CD4-positive, CD25-positive, alpha-beta regulatory T cell (primary cell): ENCODE measurements at regions not wholly inside any gene's neighbourhood (a gene's known extent, or its start where the extent isn't known, plus 50 kb on each side); places are given as distances from the start of the nearest gene placed in this dataset.

Source experiments
- ATAC-seq, 2 donors: fragments of 150-1000 bp; cut with Tn5 transposase; one replicate each; pipeline ENCODE4 v1.10.0; 2021; ENCODE audit warnings: low read depth in 2 of 2, moderate number of reproducible peaks in 2 of 2, moderate library complexity in 1 of 2
- DNase-seq, 3 donors: peaks; one replicate each; pipeline versions ENCODE4 v3.0.0 to v3.0.0-alpha.2; 2012 to 2022; ENCODE audit warnings: mixed read lengths in 1 of 3
- H3K27ac ChIP-seq: one replicate; pipeline ENCODE4 v1.7.0; 2013; ENCODE audit warnings: mild to moderate bottlenecking, low read length; ENCODE audit not compliant: insufficient read depth, poor library complexity, severe bottlenecking
- H3K27me3 ChIP-seq: one replicate; pipeline ENCODE4 v1.7.0; 2013; ENCODE audit warnings: low read length; ENCODE audit not compliant: control insufficient read depth, insufficient read depth
- H3K36me3 ChIP-seq: one replicate; pipeline ENCODE4 v1.7.0; 2013; ENCODE audit warnings: mild to moderate bottlenecking, low read length, moderate library complexity; ENCODE audit not compliant: control insufficient read depth, insufficient read depth
- H3K4me1 ChIP-seq: 2 replicates; pipeline ENCODE4 v1.7.0; 2013; ENCODE audit warnings: mild to moderate bottlenecking, low read length; ENCODE audit not compliant: insufficient read depth, control insufficient read depth, poor library complexity, severe bottlenecking
- H3K4me3 ChIP-seq: one replicate; pipeline ENCODE4 v1.7.0; 2013; ENCODE audit warnings: low read depth, mild to moderate bottlenecking, low read length, moderate library complexity
- H3K9me3 ChIP-seq, 2 experiments: 1 replicate in 1 of 2; 2 replicates in 1 of 2; pipeline ENCODE4 v1.7.0; 2013; ENCODE audit warnings: low read length in 2 of 2, mild to moderate bottlenecking in 1 of 2, moderate library complexity in 1 of 2; ENCODE audit not compliant: control insufficient read depth in 2 of 2
- H3K27ac Mint-ChIP-seq, 3 donors: one replicate each; pipeline ENCODE4 v1.8.0; 2020 to 2022; ENCODE audit warnings: mild to moderate bottlenecking in 3 of 3, mixed read lengths in 3 of 3, moderate library complexity in 2 of 3
- H3K27me3 Mint-ChIP-seq: one replicate; pipeline ENCODE4 v1.8.0; 2022; ENCODE audit warnings: mild to moderate bottlenecking, mixed read lengths
- H3K36me3 Mint-ChIP-seq: one replicate; pipeline ENCODE4 v1.8.0; 2020; ENCODE audit warnings: mixed read lengths
- H3K4me1 Mint-ChIP-seq, 4 donors: one replicate each; pipeline ENCODE4 v1.8.0; 2020 to 2022; ENCODE audit warnings: mixed read lengths in 4 of 4, mild to moderate bottlenecking in 1 of 4
- H3K4me3 Mint-ChIP-seq, 4 donors: one replicate each; pipeline ENCODE4 v1.8.0; 2020 to 2022; ENCODE audit warnings: mild to moderate bottlenecking in 4 of 4, mixed read lengths in 4 of 4, moderate library complexity in 3 of 4
- H3K9me3 Mint-ChIP-seq, 7 donors: one replicate each; pipeline ENCODE4 v1.8.0; 2020 to 2022; ENCODE audit warnings: mixed read lengths in 7 of 7, mild to moderate bottlenecking in 3 of 7, moderate library complexity in 2 of 7

DNA sequence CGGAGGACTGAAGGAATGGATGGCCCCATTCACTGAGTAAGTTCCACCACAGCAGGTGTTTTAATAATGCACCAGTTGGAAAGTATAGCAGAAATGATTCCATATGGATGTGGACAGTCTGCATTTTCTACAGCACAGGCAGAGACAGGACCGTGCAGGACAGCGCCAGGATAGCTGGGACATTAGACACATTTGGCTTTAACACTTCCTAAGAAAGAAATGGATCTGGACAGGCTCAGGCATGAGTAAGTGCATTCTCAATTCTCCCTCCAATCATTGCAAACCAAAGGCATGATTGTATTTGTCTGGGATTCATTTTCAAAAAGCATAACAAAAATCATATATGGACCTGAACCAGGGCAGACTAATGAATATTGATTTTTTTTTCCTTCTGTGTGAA lies 233.0 kb upstream of the POU2AF2 start:
- DNase-seq, result no peak
- H3K36me3 ChIP-seq, result no peaks in the 10 kb centered on the region
- no peak overlapping the region for H3K27ac ChIP-seq
- H3K4me3 ChIP-seq, result no peak overlapping the region
- no peaks in the 10 kb centered on the region for H3K4me1 Mint-ChIP-seq
- H3K4me3 Mint-ChIP-seq, result no peak overlapping the region
- no peaks in the 10 kb centered on the region for H3K36me3 Mint-ChIP-seq
- H3K4me1 ChIP-seq, result no peaks in the 10 kb centered on the region
- no peaks in the 10 kb centered on the region for H3K27me3 ChIP-seq
- H3K9me3 Mint-ChIP-seq, result peaks cover 0 to 2% (median 0%) of the 10 kb centered on the region in 7 donors
- no peaks in the 10 kb centered on the region for H3K9me3 ChIP-seq
- peaks cover 4% of the 10 kb centered on the region for H3K27me3 Mint-ChIP-seq
- ATAC-seq, result no peak
- H3K27ac Mint-ChIP-seq, result no peak overlapping the region

DNA sequence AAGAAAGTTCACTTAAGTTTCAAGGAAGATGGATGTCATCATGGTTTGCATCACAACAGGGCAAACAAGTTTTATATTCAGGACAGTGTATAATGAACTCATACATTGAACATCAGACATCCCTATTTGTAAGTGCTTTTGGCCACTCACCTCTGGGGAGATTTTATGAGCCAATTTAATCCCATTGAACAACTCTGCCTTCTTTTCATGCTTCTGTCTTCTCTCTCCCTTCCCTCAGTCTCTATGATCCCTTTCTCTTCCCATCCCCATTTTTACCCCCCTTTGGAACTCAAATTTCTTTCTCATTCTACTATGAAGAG lies 234.3 kb upstream of the POU2AF2 start:
- no peak overlapping the region for H3K4me3 ChIP-seq

DNA sequence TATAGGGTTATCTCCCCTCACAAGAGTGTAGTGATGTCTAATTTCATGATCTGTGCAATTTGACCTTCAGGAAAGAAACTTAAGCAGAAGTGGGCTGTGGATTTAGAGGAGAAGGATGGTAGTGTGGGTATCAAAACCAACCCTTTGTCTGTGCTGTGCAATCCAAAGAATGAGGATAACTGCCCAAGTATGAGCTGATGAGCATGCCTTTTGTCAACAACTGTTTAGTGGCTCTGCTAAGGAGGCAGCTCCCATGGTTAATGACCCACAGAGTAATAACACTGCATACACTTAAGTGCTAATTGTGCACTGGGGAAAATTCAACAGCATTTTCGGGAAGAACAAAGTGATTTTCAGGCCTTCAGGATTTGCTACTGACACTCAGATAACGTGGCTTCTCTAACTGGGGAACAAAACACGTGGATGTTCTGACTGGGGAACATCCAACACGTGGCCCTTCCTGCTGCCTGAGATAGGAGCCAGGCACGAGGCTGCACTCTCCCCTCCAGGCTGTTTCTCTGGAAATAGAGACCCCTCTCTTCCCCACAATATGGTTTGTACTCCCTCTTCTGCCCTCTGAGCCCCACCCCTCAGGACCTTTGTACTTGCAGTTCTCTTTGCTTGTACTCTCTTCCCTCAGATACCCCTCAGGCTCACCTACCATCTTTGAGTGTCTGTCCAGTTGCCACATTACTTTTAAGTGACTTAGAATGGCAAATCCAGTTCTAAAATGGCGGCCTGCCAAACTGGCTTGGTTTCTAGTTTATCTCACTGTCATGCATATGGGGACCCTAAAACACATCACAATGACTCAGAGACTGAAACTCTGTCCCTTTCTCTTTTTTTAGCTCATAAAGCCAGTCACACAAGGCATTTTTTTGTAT lies 234.9 kb upstream of the POU2AF2 start:
- H3K4me1 Mint-ChIP-seq, result no peaks in the 10 kb centered on the region
- Histone ChIP-seq H3K27ac (no peak overlapping the region), H3K36me3 (no peaks in the 10 kb centered on the region), H3K4me1 (no peaks in the 10 kb centered on the region), H3K4me3 (no peak overlapping the region), H3K9me3 (no peaks in the 10 kb centered on the region), H3K27me3 (no peaks in the 10 kb centered on the region)
- H3K4me3 Mint-ChIP-seq, result no peak overlapping the region
- no peak for DNase-seq
- peaks cover 0 to 3% (median 0%) of the 10 kb centered on the region in 7 donors for H3K9me3 Mint-ChIP-seq
- peaks cover 4% of the 10 kb centered on the region for H3K27me3 Mint-ChIP-seq
- H3K36me3 Mint-ChIP-seq, result no peaks in the 10 kb centered on the region
- ATAC-seq, result no peak
- H3K27ac Mint-ChIP-seq, result no peak overlapping the region

More for the DNA sequence above, 234.3 kb upstream of the POU2AF2 start:
- H3K9me3 Mint-ChIP-seq, result peaks cover 0 to 3% (median 0%) of the 10 kb centered on the region in 7 donors
- DNase-seq (no peak), ATAC-seq (no peak)
- no peak overlapping the region for H3K4me3 Mint-ChIP-seq
- no peaks in the 10 kb centered on the region for H3K4me1 Mint-ChIP-seq
- Histone ChIP-seq H3K27ac (no peak overlapping the region), H3K9me3 (no peaks in the 10 kb centered on the region), H3K27me3 (no peaks in the 10 kb centered on the region), H3K4me1 (no peaks in the 10 kb centered on the region), H3K36me3 (no peaks in the 10 kb centered on the region)
- H3K27me3 Mint-ChIP-seq, result peaks cover 4% of the 10 kb centered on the region
- no peaks in the 10 kb centered on the region for H3K36me3 Mint-ChIP-seq
- H3K27ac Mint-ChIP-seq, result no peak overlapping the region

GRCh38 chr11:111006227-111006626 lies 239.3 kb upstream of the POU2AF2 start:
- ATAC-seq, result no peak
- no peak overlapping the region for H3K4me3 Mint-ChIP-seq
- Histone ChIP-seq H3K27ac (no peak overlapping the region), H3K4me1 (no peaks in the 10 kb centered on the region), H3K4me3 (no peak overlapping the region), H3K27me3 (no peaks in the 10 kb centered on the region), H3K9me3 (no peaks in the 10 kb centered on the region), H3K36me3 (no peaks in the 10 kb centered on the region)
- no peak overlapping the region for H3K27ac Mint-ChIP-seq
- H3K27me3 Mint-ChIP-seq, result no peaks in the 10 kb centered on the region
- no peaks in the 10 kb centered on the region for H3K36me3 Mint-ChIP-seq
- DNase-seq, result no peak
- no peaks in the 10 kb centered on the region for H3K4me1 Mint-ChIP-seq
- H3K9me3 Mint-ChIP-seq, result peaks cover 0 to 3% (median 0%) of the 10 kb centered on the region in 7 donors

DNA sequence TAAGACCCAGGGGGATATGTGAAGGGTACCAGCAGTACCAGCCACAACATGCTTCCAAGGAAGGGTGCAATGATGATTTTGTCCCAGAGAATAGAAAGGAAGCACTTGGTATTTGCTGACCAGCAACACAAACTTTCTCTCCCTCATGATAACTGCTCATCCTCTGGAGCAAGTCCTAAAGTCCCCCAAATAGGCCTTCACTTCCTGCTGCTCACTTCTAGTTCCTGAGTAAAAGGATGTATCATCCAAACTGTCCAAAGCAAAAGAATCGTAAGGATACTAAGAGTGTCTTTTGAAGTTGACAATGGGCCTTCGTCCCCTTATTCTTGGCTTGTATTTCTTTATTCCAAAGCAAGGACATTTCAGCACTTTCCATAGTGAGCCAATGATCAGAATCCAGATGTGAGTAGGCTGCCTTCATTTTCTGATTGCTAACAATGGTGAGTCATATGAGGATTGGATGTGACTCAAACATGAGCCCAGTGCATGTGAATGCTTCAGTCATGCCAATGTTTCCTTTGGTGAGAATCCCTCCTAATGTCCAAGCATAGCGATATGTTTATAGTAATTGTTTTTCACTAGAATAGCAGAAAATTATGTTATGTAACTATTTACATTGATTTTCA lies 243.4 kb upstream of the POU2AF2 start:
- Histone ChIP-seq H3K27ac (no peak overlapping the region), H3K4me1 (no peaks in the 10 kb centered on the region), H3K4me3 (no peak overlapping the region), H3K36me3 (no peaks in the 10 kb centered on the region), H3K27me3 (no peaks in the 10 kb centered on the region), H3K9me3 (no peaks in the 10 kb centered on the region)
- Mint-ChIP-seq H3K4me1 (no peaks in the 10 kb centered on the region), H3K27ac (no peak overlapping the region), H3K27me3 (no peaks in the 10 kb centered on the region), H3K36me3 (no peaks in the 10 kb centered on the region), H3K4me3 (no peak overlapping the region), H3K9me3 (peaks cover 0 to 4% (median 0%) of the 10 kb centered on the region in 7 donors)
- no peak for DNase-seq
- ATAC-seq, result no peak

- H3K4me3 ChIP-seq, result no peak overlapping the region
- H3K4me1 Mint-ChIP-seq, result no peaks in the 10 kb centered on the region
- no peaks in the 10 kb centered on the region for H3K9me3 ChIP-seq
- no peaks in the 10 kb centered on the region for H3K36me3 ChIP-seq
- H3K27me3 Mint-ChIP-seq, result no peaks in the 10 kb centered on the region
- no peaks in the 10 kb centered on the region for H3K27me3 ChIP-seq
- no peak overlapping the region for H3K27ac ChIP-seq
- no peaks in the 10 kb centered on the region for H3K36me3 Mint-ChIP-seq
- H3K27ac Mint-ChIP-seq, result no peak overlapping the region
- no peak for ATAC-seq
- peaks cover 0 to 4% (median 0%) of the 10 kb centered on the region in 7 donors for H3K9me3 Mint-ChIP-seq
- H3K4me1 ChIP-seq, result no peaks in the 10 kb centered on the region
- H3K4me3 Mint-ChIP-seq, result no peak overlapping the region
- DNase-seq, result no peak
These were observed 244.5 kb upstream of the POU2AF2 start for GRCh38 chr11:111001081-111001430.

- Histone ChIP-seq H3K27ac (no peak overlapping the region), H3K36me3 (no peaks in the 10 kb centered on the region), H3K4me3 (no peak overlapping the region), H3K27me3 (no peaks in the 10 kb centered on the region), H3K9me3 (no peaks in the 10 kb centered on the region), H3K4me1 (no peaks in the 10 kb centered on the region)
- Mint-ChIP-seq H3K27ac (no peak overlapping the region), H3K4me3 (no peak overlapping the region), H3K4me1 (no peaks in the 10 kb centered on the region), H3K27me3 (no peaks in the 10 kb centered on the region), H3K36me3 (no peaks in the 10 kb centered on the region), H3K9me3 (peaks cover 0 to 4% (median 0%) of the 10 kb centered on the region in 7 donors)
- DNase-seq, result no peak
- no peak for ATAC-seq
These were observed 245.0 kb upstream of the POU2AF2 start for GRCh38 chr11:111000400-111001080.
